ENCODE measurements at regions not wholly inside any gene's neighbourhood (a gene's known extent, or its start where the extent isn't known, plus 50 kb on each side); places are given as distances from the start of the nearest gene placed in this dataset.

DNA sequence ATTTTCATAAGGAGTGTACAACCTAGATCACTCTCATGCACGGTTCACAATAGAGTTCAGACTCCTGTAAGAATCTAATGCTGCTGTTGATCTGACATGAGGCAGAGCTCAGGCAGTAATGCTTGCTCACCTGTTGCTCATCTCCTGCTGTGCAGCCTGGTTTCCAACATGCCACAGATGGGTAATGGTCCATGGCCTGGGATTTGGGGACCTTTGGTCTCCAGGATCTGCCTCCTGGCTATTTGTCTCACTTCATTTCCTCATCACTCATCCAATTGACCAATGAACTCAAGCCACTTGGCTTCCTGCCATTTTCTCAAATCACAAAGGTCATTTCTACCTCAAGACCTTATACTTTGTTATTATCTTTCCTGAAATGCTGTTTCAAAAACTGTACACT is 786.1 kb downstream of the ANKRD7 start:
- TF ChIP-seq CHD2 (IDR thresholded peaks at IDR 0.05; ENCODE audit: low read length, partially characterized antibody) (no peak), POLR2A (IDR thresholded peaks at IDR 0.05; ENCODE audit: low read length) (no peak), EHMT2 (IDR thresholded peaks at IDR 0.05; ENCODE audit: low read depth) (no peak), PHF8 (IDR thresholded peaks at IDR 0.05; ENCODE audit: borderline replicate concordance, low read depth) (no peak)
- TF ChIP-seq, protein P1, sequence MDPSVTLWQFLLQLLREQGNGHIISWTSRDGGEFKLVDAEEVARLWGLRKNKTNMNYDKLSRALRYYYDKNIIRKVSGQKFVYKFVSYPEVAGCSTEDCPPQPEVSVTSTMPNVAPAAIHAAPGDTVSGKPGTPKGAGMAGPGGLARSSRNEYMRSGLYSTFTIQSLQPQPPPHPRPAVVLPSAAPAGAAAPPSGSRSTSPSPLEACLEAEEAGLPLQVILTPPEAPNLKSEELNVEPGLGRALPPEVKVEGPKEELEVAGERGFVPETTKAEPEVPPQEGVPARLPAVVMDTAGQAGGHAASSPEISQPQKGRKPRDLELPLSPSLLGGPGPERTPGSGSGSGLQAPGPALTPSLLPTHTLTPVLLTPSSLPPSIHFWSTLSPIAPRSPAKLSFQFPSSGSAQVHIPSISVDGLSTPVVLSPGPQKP (IDR thresholded peaks at IDR 0.05; ENCODE audit: low read depth, low read length) = no peak
- TF ChIP-seq, protein P2, sequence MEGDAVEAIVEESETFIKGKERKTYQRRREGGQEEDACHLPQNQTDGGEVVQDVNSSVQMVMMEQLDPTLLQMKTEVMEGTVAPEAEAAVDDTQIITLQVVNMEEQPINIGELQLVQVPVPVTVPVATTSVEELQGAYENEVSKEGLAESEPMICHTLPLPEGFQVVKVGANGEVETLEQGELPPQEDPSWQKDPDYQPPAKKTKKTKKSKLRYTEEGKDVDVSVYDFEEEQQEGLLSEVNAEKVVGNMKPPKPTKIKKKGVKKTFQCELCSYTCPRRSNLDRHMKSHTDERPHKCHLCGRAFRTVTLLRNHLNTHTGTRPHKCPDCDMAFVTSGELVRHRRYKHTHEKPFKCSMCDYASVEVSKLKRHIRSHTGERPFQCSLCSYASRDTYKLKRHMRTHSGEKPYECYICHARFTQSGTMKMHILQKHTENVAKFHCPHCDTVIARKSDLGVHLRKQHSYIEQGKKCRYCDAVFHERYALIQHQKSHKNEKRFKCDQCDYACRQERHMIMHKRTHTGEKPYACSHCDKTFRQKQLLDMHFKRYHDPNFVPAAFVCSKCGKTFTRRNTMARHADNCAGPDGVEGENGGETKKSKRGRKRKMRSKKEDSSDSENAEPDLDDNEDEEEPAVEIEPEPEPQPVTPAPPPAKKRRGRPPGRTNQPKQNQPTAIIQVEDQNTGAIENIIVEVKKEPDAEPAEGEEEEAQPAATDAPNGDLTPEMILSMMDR (IDR thresholded peaks at IDR 0.05) = no peak
